Endothelial cell of umbilical vein (primary cell): ENCODE measurements at regions not wholly inside any gene's neighbourhood (a gene's known extent, or its start where the extent isn't known, plus 50 kb on each side); places are given as distances from the start of the nearest gene placed in this dataset.

Experiments
- BruUV-seq: library from RNA; stranded (reverse); fragments of 400-500 nt; replicated peaks from 2 replicates; lab custom pipeline; 2021; lab: Mats Ljungman, UMichigan
- CTCF ChIA-PET: fragments of 300-600, 350-600 bp; sonication (Branson Sonifier 250); formaldehyde crosslinking; loops from one replicate; lab custom pipeline; 2021; ENCODE audit warnings: antibody characterized with exemption, inconsistent platforms; lab: Charles Lee
- POLR2A ChIA-PET: fragments of 300-600, 350-600 bp; sonication (Branson Sonifier 250); formaldehyde crosslinking; loops from one replicate; lab custom pipeline; 2021; ENCODE audit warnings: antibody characterized with exemption, inconsistent platforms; lab: Charles Lee
- DNase-seq: peaks from one replicate; pipeline ENCODE4 v3.0.0-alpha.2; 2011; ENCODE audit warnings: low read depth, low spot score
- FAIRE-seq: peaks from 2 replicates; lab custom pipeline; 2011; peaks lifted over from hg19 to GRCh38; lab: Jason Lieb, UNC
- H2AFZ ChIP-seq: 2 replicates; pipeline ENCODE4 v1.6.0; 2012; ENCODE audit warnings: low read depth, low read length, control low read depth, inconsistent platforms
- H3K27ac ChIP-seq: 2 replicates; pipeline ENCODE4 v1.5.1; 2011; ENCODE audit warnings: low read depth, mild to moderate bottlenecking, control low read depth, low read length, moderate library complexity; ENCODE audit not compliant: insufficient read depth
- H3K27me3 ChIP-seq, 2 experiments: 2 replicates each; pipeline versions ENCODE4 v1.6.0 to v1.6.1; 2011; ENCODE audit warnings: low read length in 2 of 2, mixed read lengths in 1 of 2; ENCODE audit not compliant: control insufficient read depth in 2 of 2, insufficient read depth in 2 of 2
- H3K36me3 ChIP-seq, 2 experiments: 2 replicates in 1 of 2; 3 replicates in 1 of 2; pipeline ENCODE4 v1.5.1; 2011; ENCODE audit warnings: low read length in 2 of 2, mild to moderate bottlenecking in 1 of 2, moderate library complexity in 1 of 2; ENCODE audit not compliant: control insufficient read depth in 2 of 2, insufficient read depth in 2 of 2; ENCODE audit errors: extremely low read depth in 1 of 2
- H3K4me1 ChIP-seq: 3 replicates; pipeline ENCODE4 v1.5.1; 2011; ENCODE audit warnings: mild to moderate bottlenecking, low read length; ENCODE audit not compliant: control insufficient read depth, insufficient read depth; ENCODE audit errors: extremely low read depth
- H3K4me2 ChIP-seq: 2 replicates; pipeline ENCODE4 v1.6.1; 2011; ENCODE audit warnings: low read length, control low read depth, mixed read lengths; ENCODE audit not compliant: insufficient read depth
- H3K4me3 ChIP-seq, 3 experiments: fragments of 200-600 bp in 1 of 3; sonication (generic), shearing (Covaris generic) in 1 of 3; replicated peaks in 1 of 3; 2 replicates each; pipeline ENCODE4 v1.5.1; 2011 to 2016; ENCODE audit warnings: control low read depth in 3 of 3, low read length in 3 of 3, mild to moderate bottlenecking in 2 of 3, inconsistent platforms in 1 of 3, low read depth in 1 of 3, moderate library complexity in 1 of 3; ENCODE audit not compliant: insufficient read depth in 1 of 3
- H3K79me2 ChIP-seq: 2 replicates; pipeline ENCODE4 v1.6.0; 2012; ENCODE audit warnings: low read length, inconsistent platforms; ENCODE audit not compliant: control insufficient read depth, insufficient read depth
- H3K9ac ChIP-seq: replicated peaks from 2 replicates; pipeline ENCODE3; 2011; ENCODE audit warnings: low read length, control low read depth; ENCODE audit not compliant: insufficient read depth; ENCODE audit errors: extremely low read depth
- H3K9me1 ChIP-seq: replicated peaks from 3 replicates; pipeline ENCODE4 v1.6.0; 2011; ENCODE audit warnings: mild to moderate bottlenecking, low read length; ENCODE audit not compliant: control insufficient read depth, insufficient read depth; ENCODE audit errors: extremely low read depth
- H3K9me3 ChIP-seq: replicated peaks from 2 replicates; pipeline ENCODE4 v1.5.1; 2012; ENCODE audit warnings: low read length, inconsistent platforms; ENCODE audit not compliant: control insufficient read depth, insufficient read depth
- H4K20me1 ChIP-seq: replicated peaks from 2 replicates; pipeline ENCODE3; 2011; ENCODE audit warnings: mild to moderate bottlenecking, low read length; ENCODE audit not compliant: control insufficient read depth, insufficient read depth; ENCODE audit errors: extremely low read depth
- EZH2 ChIP-seq: IDR thresholded peaks from 2 replicates; pipeline ENCODE4 v1.6.1; 2012; ENCODE audit warnings: borderline replicate concordance, low read depth, mild to moderate bottlenecking, moderate library complexity, low read length, inconsistent platforms; ENCODE audit not compliant: severe bottlenecking
- GATA2 ChIP-seq: IDR thresholded peaks from 2 replicates; pipeline ENCODE4 v1.7.0; 2011; ENCODE audit warnings: low read depth, mild to moderate bottlenecking, moderate library complexity, mixed read lengths, low read length; ENCODE audit not compliant: insufficient read length, insufficient read depth
- JUN ChIP-seq: IDR thresholded peaks from 2 replicates; pipeline ENCODE4 v1.6.1; 2011; ENCODE audit warnings: borderline replicate concordance, low read depth; ENCODE audit not compliant: insufficient read length, insufficient read depth
- POLR2A ChIP-seq: IDR thresholded peaks from 2 replicates; pipeline ENCODE4 v1.6.1; 2012; ENCODE audit warnings: low read depth, mild to moderate bottlenecking, control low read depth, low read length
- POLR2AphosphoS5 ChIP-seq: IDR thresholded peaks from 2 replicates; pipeline ENCODE4 v1.6.1; 2012; ENCODE audit warnings: low read depth, mild to moderate bottlenecking, control low read depth, low read length, moderate library complexity; ENCODE audit not compliant: insufficient read depth
- dilution Hi-C: fragments of 300-500 bp; cut with MboI; formaldehyde crosslinking; loops from one replicate; pipeline ENCODE4 v1.15.0; 2019; ENCODE audit warnings: low sequenced_read_pairs; ENCODE audit not compliant: extremely low pct_ligation_motif_present
- intact Hi-C: fragments of 100-400 bp; cut with micrococcal nuclease; formaldehyde crosslinking; loops from one replicate; pipeline ENCODE4 v1.10.0; 2022
- TF ChIP-seq, protein P1 (sequence below): IDR thresholded peaks from 2 replicates; pipeline ENCODE4 v1.6.1; 2011; ENCODE audit not compliant: insufficient read depth, insufficient read length
- TF ChIP-seq, protein P2 (sequence below), 2 donors: IDR thresholded peaks; 1 replicate in 1 of 2; 2 replicates in 1 of 2; pipeline ENCODE4 v1.5.1; 2011; ENCODE audit warnings: low read length in 2 of 2, mild to moderate bottlenecking in 2 of 2, moderate library complexity in 2 of 2, control low read depth in 1 of 2, inconsistent platforms in 1 of 2, low read depth in 1 of 2; ENCODE audit not compliant: insufficient read depth in 1 of 2; ENCODE audit errors: extremely low read depth in 1 of 2

DNA sequence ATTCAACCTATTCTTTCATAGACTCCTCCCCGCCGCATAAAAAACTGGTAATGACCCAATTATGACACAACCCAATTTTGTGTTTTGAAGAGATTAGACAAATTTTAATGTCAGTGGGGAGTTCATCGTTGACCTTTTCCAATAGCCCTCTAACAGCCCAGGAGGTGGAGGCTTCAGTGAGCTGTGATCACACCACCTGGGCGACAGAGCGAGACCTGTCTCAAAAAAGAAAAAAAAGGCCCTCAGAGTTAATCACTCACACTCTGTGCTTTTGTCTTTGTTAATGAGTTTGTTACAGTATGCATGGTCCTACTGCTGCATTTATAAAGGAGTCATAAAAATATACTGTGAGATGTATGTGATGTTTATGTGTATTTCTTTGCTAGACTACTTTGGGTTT lies 510.6 kb downstream of the CPS1 start:
- Histone ChIP-seq H4K20me1 (no peaks in the 10 kb centered on the region), H3K4me2 (no peak overlapping the region), H3K9me1 (no peaks in the 10 kb centered on the region), H3K79me2 (no peaks in the 10 kb centered on the region), H3K27ac (no peak overlapping the region), H3K36me3 (no peaks in the 10 kb centered on the region), H3K9me3 (no peaks in the 10 kb centered on the region), H2AFZ (no peak overlapping the region), H3K4me1 (no peaks in the 10 kb centered on the region), H3K4me3 (no peak overlapping the region), H3K9ac (no peak overlapping the region), H3K27me3 (no peaks in the 10 kb centered on the region)
- FAIRE-seq, result no peak
- POLR2A ChIA-PET, result no interaction called here
- no peak for DNase-seq
- intact Hi-C loops, result no loop called here
- CTCF ChIA-PET, result interaction anchor here (1.0 to 1.4 kb wide), 2 partner anchors 19 to 1501 kb away, joined by 3 to 4 read pairs; no protein-coding TSS in a partner anchor
- no TSS peak for BruUV-seq
- dilution Hi-C loops, result no loop called here
- TF ChIP-seq, protein P1, sequence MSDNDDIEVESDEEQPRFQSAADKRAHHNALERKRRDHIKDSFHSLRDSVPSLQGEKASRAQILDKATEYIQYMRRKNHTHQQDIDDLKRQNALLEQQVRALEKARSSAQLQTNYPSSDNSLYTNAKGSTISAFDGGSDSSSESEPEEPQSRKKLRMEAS, result no peak
- TF ChIP-seq JUN (no peak), GATA2 (no peak), EZH2 (no peak), POLR2AphosphoS5 (no peak), POLR2A (no peak)
- TF ChIP-seq, protein P2, sequence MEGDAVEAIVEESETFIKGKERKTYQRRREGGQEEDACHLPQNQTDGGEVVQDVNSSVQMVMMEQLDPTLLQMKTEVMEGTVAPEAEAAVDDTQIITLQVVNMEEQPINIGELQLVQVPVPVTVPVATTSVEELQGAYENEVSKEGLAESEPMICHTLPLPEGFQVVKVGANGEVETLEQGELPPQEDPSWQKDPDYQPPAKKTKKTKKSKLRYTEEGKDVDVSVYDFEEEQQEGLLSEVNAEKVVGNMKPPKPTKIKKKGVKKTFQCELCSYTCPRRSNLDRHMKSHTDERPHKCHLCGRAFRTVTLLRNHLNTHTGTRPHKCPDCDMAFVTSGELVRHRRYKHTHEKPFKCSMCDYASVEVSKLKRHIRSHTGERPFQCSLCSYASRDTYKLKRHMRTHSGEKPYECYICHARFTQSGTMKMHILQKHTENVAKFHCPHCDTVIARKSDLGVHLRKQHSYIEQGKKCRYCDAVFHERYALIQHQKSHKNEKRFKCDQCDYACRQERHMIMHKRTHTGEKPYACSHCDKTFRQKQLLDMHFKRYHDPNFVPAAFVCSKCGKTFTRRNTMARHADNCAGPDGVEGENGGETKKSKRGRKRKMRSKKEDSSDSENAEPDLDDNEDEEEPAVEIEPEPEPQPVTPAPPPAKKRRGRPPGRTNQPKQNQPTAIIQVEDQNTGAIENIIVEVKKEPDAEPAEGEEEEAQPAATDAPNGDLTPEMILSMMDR (IDR thresholded peaks at IDR 0.05; ENCODE audit: extremely low read depth in 1 of 2, insufficient read depth in 1 of 2, low read depth in 1 of 2, low read length in 2 of 2), result no peak
